Cerebellar nuclear complex (tissue), 1 donor: ENCODE measurements at regions not wholly inside any gene's neighbourhood (a gene's known extent, or its start where the extent isn't known, plus 50 kb on each side); places are given as distances from the start of the nearest gene placed in this dataset.

Source experiments
- DNase-seq, 2 experiments: peaks; one replicate each; lab custom pipeline; 2025; lab: John Stamatoyannopoulos, UW

- no peak for DNase-seq
These were observed 600.5 kb upstream of the SYT4 start for GRCh38 chr18:43877616-43878321.

- DNase-seq, result no peak
These were observed 602.1 kb upstream of the SYT4 start for GRCh38 chr18:43879415-43879814.

GRCh38 chr18:43882358-43883055 lies 605.2 kb upstream of the SYT4 start:
- DNase-seq, result no peak

GRCh38 chr18:43883886-43884285 lies 606.6 kb upstream of the SYT4 start:
- DNase-seq, result no peak

- no peak for DNase-seq
These were observed 609.1 kb upstream of the SYT4 start for GRCh38 chr18:43886341-43886740.

- no peak for DNase-seq
These were observed 610.2 kb upstream of the SYT4 start for GRCh38 chr18:43887491-43887890.

- no peak for DNase-seq
These were observed 611.3 kb upstream of the SYT4 start for GRCh38 chr18:43888598-43888997.

- DNase-seq, result no peak
These were observed 615.8 kb upstream of the SYT4 start for GRCh38 chr18:43893001-43893637.

GRCh38 chr18:43904209-43904837 lies 627.0 kb upstream of the SYT4 start:
- no peak for DNase-seq

- no peak for DNase-seq
These were observed 636.7 kb upstream of the SYT4 start for GRCh38 chr18:43914018-43914417.

GRCh38 chr18:43916984-43917383 lies 639.7 kb upstream of the SYT4 start:
- DNase-seq, result no peak

GRCh38 chr18:43917520-43917919 lies 640.2 kb upstream of the SYT4 start:
- DNase-seq, result no peak

GRCh38 chr18:43919551-43919950 lies 642.3 kb upstream of the SYT4 start:
- no peak for DNase-seq

- DNase-seq, result no peak
These were observed 654.1 kb upstream of the SYT4 start for GRCh38 chr18:43931439-43931838.

- DNase-seq, result no peak
These were observed 654.9 kb upstream of the SYT4 start for GRCh38 chr18:43932140-43932539.

- DNase-seq, result no peak
These were observed 655.9 kb upstream of the SYT4 start for GRCh38 chr18:43933177-43933576.

- DNase-seq, result no peak
These were observed 657.0 kb upstream of the SYT4 start for GRCh38 chr18:43934322-43934721.

GRCh38 chr18:43934781-43935471 lies 657.6 kb upstream of the SYT4 start:
- DNase-seq, result no peak

- no peak for DNase-seq
These were observed 658.9 kb upstream of the SYT4 start for GRCh38 chr18:43936176-43936575.

GRCh38 chr18:43949291-43949690 lies 672.0 kb upstream of the SYT4 start:
- no peak for DNase-seq

GRCh38 chr18:43950062-43950461 lies 672.8 kb upstream of the SYT4 start:
- no peak for DNase-seq

GRCh38 chr18:43952398-43952797 lies 675.1 kb upstream of the SYT4 start:
- DNase-seq, result no peak
